ENCODE measurements at regions not wholly inside any gene's neighbourhood (a gene's known extent, or its start where the extent isn't known, plus 50 kb on each side); places are given as distances from the start of the nearest gene placed in this dataset.

GRCh38 chr6:148261470-148261869, 81.2 kb upstream of the SASH1 start:
- H3K9ac ChIP-seq (ENCODE audit: low read length) = no peak overlapping the region
- H3K36me3 ChIP-seq (ENCODE audit: insufficient read depth, low read length) = no peaks in the 10 kb centered on the region
- H3K9me3 ChIP-seq (ENCODE audit: low read length) = no peaks in the 10 kb centered on the region
- H3K4me3 ChIP-seq (ENCODE audit: low read depth, low read length, poor library complexity, severe bottlenecking) = no peak overlapping the region
- H3K4me1 ChIP-seq (ENCODE audit: insufficient read depth, low read length, severe bottlenecking) = no peaks in the 10 kb centered on the region
- no peaks in the 10 kb centered on the region for H4K20me1 ChIP-seq (ENCODE audit: insufficient read depth, low read length)
- H2AFZ ChIP-seq (ENCODE audit: low read length) = no peak overlapping the region
- TF ChIP-seq CTCF (IDR thresholded peaks at IDR 0.05; ENCODE audit: low read length) (no peak), EZH2 (IDR thresholded peaks at IDR 0.05; ENCODE audit: borderline replicate concordance, low read length) (no peak)
- H3K4me2 ChIP-seq (ENCODE audit: low read length) = no peak overlapping the region
- H3K27ac ChIP-seq (ENCODE audit: low read depth, low read length, poor library complexity, severe bottlenecking) = no peak overlapping the region
- no peaks in the 10 kb centered on the region for H3K79me2 ChIP-seq (ENCODE audit: insufficient read depth, low read length)
- H3K27me3 ChIP-seq (ENCODE audit: insufficient read depth, low read length) = no peaks in the 10 kb centered on the region
- no peaks in the 10 kb centered on the region for H3F3A ChIP-seq (ENCODE audit: insufficient read depth, low read length)
- no peaks in the 10 kb centered on the region for H3K9me2 ChIP-seq (ENCODE audit: low read depth, low read length)

- Histone ChIP-seq H3K36me3 (ENCODE audit: insufficient read depth, low read length) (no peaks in the 10 kb centered on the region), H3K9me2 (ENCODE audit: low read depth, low read length) (no peaks in the 10 kb centered on the region), H3F3A (ENCODE audit: insufficient read depth, low read length) (no peaks in the 10 kb centered on the region), H3K4me1 (ENCODE audit: insufficient read depth, low read length, severe bottlenecking) (no peaks in the 10 kb centered on the region), H3K4me2 (ENCODE audit: low read length) (no peak overlapping the region), H3K9me3 (ENCODE audit: low read length) (no peaks in the 10 kb centered on the region), H3K79me2 (ENCODE audit: insufficient read depth, low read length) (no peaks in the 10 kb centered on the region), H3K9ac (ENCODE audit: low read length) (no peak overlapping the region), H3K27me3 (ENCODE audit: insufficient read depth, low read length) (no peaks in the 10 kb centered on the region), H3K4me3 (ENCODE audit: low read depth, low read length, poor library complexity, severe bottlenecking) (no peak overlapping the region), H4K20me1 (ENCODE audit: insufficient read depth, low read length) (no peaks in the 10 kb centered on the region), H3K27ac (ENCODE audit: low read depth, low read length, poor library complexity, severe bottlenecking) (no peak overlapping the region), H2AFZ (ENCODE audit: low read length) (no peak overlapping the region)
- no peak for TF ChIP-seq CTCF (IDR thresholded peaks at IDR 0.05; ENCODE audit: low read length)
- no peak for TF ChIP-seq EZH2 (IDR thresholded peaks at IDR 0.05; ENCODE audit: borderline replicate concordance, low read length)
Measured at GRCh38 chr6:148263010-148263409, 79.6 kb upstream of the SASH1 start.

GRCh38 chr6:148263961-148264360, 78.7 kb upstream of the SASH1 start:
- Histone ChIP-seq H3K9ac (ENCODE audit: low read length) (no peak overlapping the region), H3K9me3 (ENCODE audit: low read length) (no peaks in the 10 kb centered on the region), H3K4me2 (ENCODE audit: low read length) (no peak overlapping the region), H3K4me3 (ENCODE audit: low read depth, low read length, poor library complexity, severe bottlenecking) (no peak overlapping the region), H3K79me2 (ENCODE audit: insufficient read depth, low read length) (no peaks in the 10 kb centered on the region), H2AFZ (ENCODE audit: low read length) (no peak overlapping the region), H3K4me1 (ENCODE audit: insufficient read depth, low read length, severe bottlenecking) (no peaks in the 10 kb centered on the region), H3K36me3 (ENCODE audit: insufficient read depth, low read length) (no peaks in the 10 kb centered on the region), H3K27ac (ENCODE audit: low read depth, low read length, poor library complexity, severe bottlenecking) (no peak overlapping the region), H3F3A (ENCODE audit: insufficient read depth, low read length) (no peaks in the 10 kb centered on the region), H4K20me1 (ENCODE audit: insufficient read depth, low read length) (no peaks in the 10 kb centered on the region), H3K9me2 (ENCODE audit: low read depth, low read length) (no peaks in the 10 kb centered on the region), H3K27me3 (ENCODE audit: insufficient read depth, low read length) (no peaks in the 10 kb centered on the region)
- TF ChIP-seq CTCF (IDR thresholded peaks at IDR 0.05; ENCODE audit: low read length) = no peak
- TF ChIP-seq EZH2 (IDR thresholded peaks at IDR 0.05; ENCODE audit: borderline replicate concordance, low read length) = no peak

All from OCI-LY1 (cell line).